H1 (cell line): ENCODE measurements at regions not wholly inside any gene's neighbourhood (a gene's known extent, or its start where the extent isn't known, plus 50 kb on each side); places are given as distances from the start of the nearest gene placed in this dataset.

ENCODE experiments used
- CTCF ChIA-PET: fragments of 300-600 bp; sonication (Branson Sonifier 250); formaldehyde crosslinking; loops from one replicate; lab custom pipeline; 2021; ENCODE audit not compliant: partially characterized antibody; lab: Charles Lee
- POLR2A ChIA-PET: fragments of 300-600 bp; sonication (Branson Sonifier 250); formaldehyde crosslinking; loops from one replicate; lab custom pipeline; 2021; ENCODE audit warnings: inconsistent platforms; ENCODE audit not compliant: partially characterized antibody; lab: Charles Lee
- DNase-seq, 2 experiments: peaks; one replicate each; pipeline versions ENCODE4 v3.0.0 to v3.0.0-alpha.2; 2010 to 2022; ENCODE audit warnings: low spot score in 2 of 2, low read depth in 1 of 2, mixed read lengths in 1 of 2
- FAIRE-seq: peaks from 2 replicates; lab custom pipeline; 2011; peaks lifted over from hg19 to GRCh38; lab: Jason Lieb, UNC
- H2AFZ ChIP-seq: 2 replicates; pipeline ENCODE4 v1.8.1; 2012; ENCODE audit warnings: low read length, inconsistent platforms
- H2AK5ac ChIP-seq: 2 replicates; pipeline ENCODE4 v1.6.1; 2013; ENCODE audit warnings: low read depth, low read length
- H2BK120ac ChIP-seq: replicated peaks from 2 replicates; pipeline ENCODE3; 2013; ENCODE audit warnings: low read depth, low read length, inconsistent platforms
- H2BK12ac ChIP-seq: 2 replicates; pipeline ENCODE4 v1.6.1; 2013; ENCODE audit warnings: low read depth, low read length
- H2BK15ac ChIP-seq: 2 replicates; pipeline ENCODE4 v1.6.1; 2013; ENCODE audit warnings: low read length
- H2BK20ac ChIP-seq: 2 replicates; pipeline ENCODE4 v1.6.1; 2013; ENCODE audit warnings: low read length
- H2BK5ac ChIP-seq: 2 replicates; pipeline ENCODE4 v1.6.1; 2013; ENCODE audit warnings: low read depth, low read length
- H3K14ac ChIP-seq: 2 replicates; pipeline ENCODE4 v1.6.1; 2013; ENCODE audit warnings: inconsistent platforms; ENCODE audit not compliant: insufficient read length
- H3K18ac ChIP-seq: 2 replicates; pipeline ENCODE4 v1.6.1; 2013; ENCODE audit warnings: low read length; ENCODE audit errors: extremely low read depth
- H3K23ac ChIP-seq: 2 replicates; pipeline ENCODE4 v1.6.1; 2013; ENCODE audit warnings: inconsistent platforms; ENCODE audit not compliant: insufficient read length
- H3K23me2 ChIP-seq: 2 replicates; pipeline ENCODE4 v1.6.1; 2013; ENCODE audit warnings: low read depth, low read length
- H3K27ac ChIP-seq: 2 replicates; pipeline ENCODE4 v1.6.1; 2011; ENCODE audit warnings: low read depth, low read length, inconsistent platforms
- H3K27me3 ChIP-seq, 4 experiments: replicated peaks in 1 of 4; 1 replicate in 1 of 4; 2 replicates in 3 of 4; pipeline versions ENCODE4 v1.6.1 to v1.8.1; 2011 to 2013; ENCODE audit warnings: low read length in 3 of 4, mild to moderate bottlenecking in 3 of 4, inconsistent platforms in 2 of 4, mixed read lengths in 2 of 4, moderate library complexity in 1 of 4; ENCODE audit not compliant: control insufficient read depth in 3 of 4, insufficient read depth in 3 of 4; ENCODE audit errors: extremely low read depth in 1 of 4
- H3K36me3 ChIP-seq, 4 experiments: 2 replicates each; pipeline versions ENCODE4 v1.6.1 to v1.8.1; 2011 to 2013; ENCODE audit warnings: mild to moderate bottlenecking in 4 of 4, low read length in 3 of 4, moderate library complexity in 2 of 4, control low read depth in 1 of 4, inconsistent platforms in 1 of 4; ENCODE audit not compliant: insufficient read depth in 4 of 4, control insufficient read depth in 2 of 4
- H3K4ac ChIP-seq: replicated peaks from 2 replicates; pipeline ENCODE3; 2013; ENCODE audit warnings: low read length, low read depth, mixed read lengths, inconsistent platforms; ENCODE audit not compliant: insufficient read length
- H3K4me1 ChIP-seq, 4 experiments: replicated peaks in 1 of 4; 1 replicate in 1 of 4; 2 replicates in 3 of 4; pipeline versions ENCODE4 v1.6.1 to v1.8.1; 2011 to 2013; ENCODE audit warnings: low read length in 3 of 4, inconsistent platforms in 2 of 4, mixed read lengths in 1 of 4; ENCODE audit not compliant: insufficient read depth in 4 of 4, control insufficient read depth in 3 of 4
- H3K4me2 ChIP-seq, 2 experiments: 2 replicates each; pipeline versions ENCODE4 v1.6.1 to v1.8.1; 2011 to 2013; ENCODE audit warnings: low read depth in 2 of 2, low read length in 2 of 2, control low read depth in 1 of 2, inconsistent platforms in 1 of 2, mild to moderate bottlenecking in 1 of 2; ENCODE audit not compliant: insufficient read depth in 1 of 2
- H3K4me3 ChIP-seq, 4 experiments: fragments of 200-600, 300-600 bp in 1 of 4; sonication (generic), shearing (Covaris generic), sonication (Bioruptor Twin) in 1 of 4; 2 replicates each; pipeline versions ENCODE4 v1.5.1 to v1.8.1; 2011 to 2016; ENCODE audit warnings: low read length in 4 of 4, low read depth in 3 of 4, control low read depth in 2 of 4, inconsistent platforms in 2 of 4, mild to moderate bottlenecking in 2 of 4, mixed read lengths in 1 of 4, moderate library complexity in 1 of 4; ENCODE audit not compliant: insufficient read depth in 2 of 4; ENCODE audit errors: extremely low read depth in 1 of 4
- H3K56ac ChIP-seq: replicated peaks from 2 replicates; pipeline ENCODE3; 2013; ENCODE audit warnings: low read depth, mild to moderate bottlenecking, mixed read lengths, low read length, inconsistent platforms; ENCODE audit not compliant: insufficient read length
- H3K79me1 ChIP-seq: 2 replicates; pipeline ENCODE4 v1.6.1; 2013; ENCODE audit warnings: low read depth, low read length, control low read depth
- H3K79me2 ChIP-seq, 2 experiments: 2 replicates each; pipeline versions ENCODE4 v1.6.1 to v1.8.1; 2012 to 2013; ENCODE audit warnings: low read length in 2 of 2, mild to moderate bottlenecking in 2 of 2, inconsistent platforms in 1 of 2; ENCODE audit not compliant: insufficient read depth in 2 of 2, control insufficient read depth in 1 of 2
- H3K9ac ChIP-seq, 4 experiments: replicated peaks in 1 of 4; 1 replicate in 1 of 4; 2 replicates in 3 of 4; pipeline versions ENCODE4 v1.6.1 to v1.8.1; 2011 to 2013; ENCODE audit warnings: low read depth in 3 of 4, low read length in 3 of 4, control low read depth in 2 of 4, mild to moderate bottlenecking in 2 of 4, moderate library complexity in 2 of 4, inconsistent platforms in 1 of 4; ENCODE audit errors: extremely low read depth in 1 of 4
- H3K9me3 ChIP-seq, 2 experiments: 2 replicates each; pipeline versions ENCODE4 v1.6.1 to v1.8.1; 2012 to 2013; ENCODE audit warnings: mild to moderate bottlenecking in 2 of 2, moderate library complexity in 2 of 2, control low read depth in 1 of 2, inconsistent platforms in 1 of 2, low read depth in 1 of 2, low read length in 1 of 2, mixed read lengths in 1 of 2; ENCODE audit not compliant: insufficient read depth in 2 of 2
- H4K20me1 ChIP-seq, 2 experiments: replicated peaks in 1 of 2; 2 replicates each; pipeline versions ENCODE3 to v1.8.1; 2011 to 2013; ENCODE audit warnings: inconsistent platforms in 2 of 2, low read length in 2 of 2, mild to moderate bottlenecking in 1 of 2; ENCODE audit not compliant: insufficient read depth in 2 of 2, control insufficient read depth in 1 of 2
- H4K5ac ChIP-seq: 2 replicates; pipeline ENCODE4 v1.6.1; 2013; ENCODE audit warnings: low read length, low read depth, mixed read lengths, inconsistent platforms; ENCODE audit not compliant: insufficient read length
- H4K8ac ChIP-seq: 2 replicates; pipeline ENCODE4 v1.8.0; 2013; ENCODE audit warnings: mild to moderate bottlenecking, moderate library complexity, low read length, inconsistent platforms; ENCODE audit not compliant: insufficient read depth; ENCODE audit errors: extremely low read depth
- H4K91ac ChIP-seq: replicated peaks from 2 replicates; pipeline ENCODE3; 2013; ENCODE audit warnings: low read length, mixed read lengths, inconsistent platforms; ENCODE audit not compliant: insufficient read length
- ATF3 ChIP-seq: IDR thresholded peaks from 2 replicates; pipeline ENCODE4 v1.6.1; 2011; ENCODE audit warnings: low read depth, mild to moderate bottlenecking, low read length; ENCODE audit not compliant: insufficient read depth
- CTBP2 ChIP-seq: IDR thresholded peaks from 2 replicates; pipeline ENCODE4 v1.7.0; 2011; ENCODE audit warnings: borderline replicate concordance, mild to moderate bottlenecking, moderate library complexity, mixed read lengths, low read length; ENCODE audit not compliant: insufficient read depth, insufficient read length
- E2F6 ChIP-seq: IDR thresholded peaks from 2 replicates; pipeline ENCODE4 v1.6.1; 2012; ENCODE audit warnings: inconsistent platforms
- FOSL1 ChIP-seq: IDR thresholded peaks from 2 replicates; pipeline ENCODE4 v1.6.1; 2011; ENCODE audit warnings: mild to moderate bottlenecking, low read depth, low read length, moderate library complexity; ENCODE audit not compliant: insufficient read depth
- JUND ChIP-seq: IDR thresholded peaks from 2 replicates; pipeline ENCODE4 v1.6.1; 2011; ENCODE audit warnings: mild to moderate bottlenecking, improper control_type of control experiment, low read length
- POLR2A ChIP-seq, 2 experiments: IDR thresholded peaks; 1 replicate in 1 of 2; 2 replicates in 1 of 2; pipeline ENCODE4 v1.6.1; 2011; ENCODE audit warnings: low read depth in 2 of 2, low read length in 2 of 2, mild to moderate bottlenecking in 2 of 2; ENCODE audit errors: control extremely low read depth in 1 of 2
- POLR2AphosphoS5 ChIP-seq: IDR thresholded peaks from 2 replicates; pipeline ENCODE4 v1.6.1; 2011; ENCODE audit warnings: low read depth, low read length
- RAD21 ChIP-seq, 2 experiments: IDR thresholded peaks in 1 of 2; conservative IDR thresholded peaks in 1 of 2; 2 replicates each; pipeline ENCODE4 v1.6.1; 2011; ENCODE audit warnings: low read depth in 2 of 2, low read length in 2 of 2, improper control_type of control experiment in 1 of 2, inconsistent platforms in 1 of 2, mild to moderate bottlenecking in 1 of 2, moderate library complexity in 1 of 2
- SP2 ChIP-seq: IDR thresholded peaks from 2 replicates; pipeline ENCODE4 v1.6.1; 2012; ENCODE audit warnings: mild to moderate bottlenecking, low read length, inconsistent platforms
- SUZ12 ChIP-seq: fragments of 200-600 bp; sonication (generic); IDR thresholded peaks from 2 replicates; pipeline ENCODE4 v1.6.1; 2012; ENCODE audit warnings: mild to moderate bottlenecking, inconsistent platforms, low read length, moderate library complexity, mixed read lengths
- TEAD4 ChIP-seq: IDR thresholded peaks from 2 replicates; pipeline ENCODE4 v1.6.1; 2012; ENCODE audit warnings: low read depth, low read length, inconsistent platforms, mixed read lengths
- ZNF274 ChIP-seq: IDR thresholded peaks from 2 replicates; pipeline ENCODE4 v1.7.0; 2012; ENCODE audit warnings: low read length, borderline replicate concordance; ENCODE audit errors: extremely low read depth
- WGBS, 2 experiments: shearing (Covaris generic) in 1 of 2; methylation state at CpG; one replicate each; pipeline versions ENCODE4 v1.1.6 to v1.1.7; 2013 to 2015; ENCODE audit warnings: low lambda C conversion rate in 2 of 2, mixed read lengths in 2 of 2, inconsistent platforms in 1 of 2, low coverage in 1 of 2, missing lambda C conversion rate in 1 of 2; ENCODE audit not compliant: insufficient replicate concordance in 2 of 2, insufficient coverage in 1 of 2, insufficient read length in 1 of 2; ENCODE audit errors: extremely low coverage in 1 of 2, missing lambda C conversion rate in 1 of 2; 5-methylcytosine and 5-hydroxymethylcytosine counted together

- WGBS, 2 experiments, result 88% methylated on average over 1 of the region's 1 CpG; no CpG with 5 or more reads in 1 of the 2 experiments
- Histone ChIP-seq H3K27ac (no peak overlapping the region), H4K5ac (no peak overlapping the region), H4K91ac (no peak overlapping the region), H2BK5ac (no peak overlapping the region), H2AK5ac (no peak overlapping the region), H3K9ac (no peak overlapping the region), H4K20me1 (no peaks in the 10 kb centered on the region), H2BK20ac (no peak overlapping the region), H3K14ac (no peak overlapping the region), H3K27me3 (no peaks in the 10 kb centered on the region), H2AFZ (no peak overlapping the region), H2BK12ac (no peak overlapping the region), H4K8ac (no peak overlapping the region), H3K23me2 (no peaks in the 10 kb centered on the region), H3K79me1 (no peaks in the 10 kb centered on the region), H3K56ac (no peak overlapping the region), H3K4ac (no peak overlapping the region), H3K4me1 (no peaks in the 10 kb centered on the region; a peak in 1 of 7 replicates), H3K4me3 (no peak overlapping the region), H3K23ac (no peak overlapping the region), H2BK120ac (no peak overlapping the region), H3K79me2 (no peaks in the 10 kb centered on the region), H3K18ac (no peak overlapping the region), H3K9me3 (no peaks in the 10 kb centered on the region), H3K36me3 (no peaks in the 10 kb centered on the region), H2BK15ac (no peak overlapping the region), H3K4me2 (no peak overlapping the region)
- ChIA-PET CTCF (interaction anchor here (2.2 kb wide), 1 partner anchor 22 kb away, joined by 6 read pairs; no protein-coding TSS in a partner anchor), POLR2A (no interaction called here)
- no peak for DNase-seq
- no peak for FAIRE-seq
- TF ChIP-seq TEAD4 (no peak), POLR2AphosphoS5 (no peak), ZNF274 (no peak), CTBP2 (no peak), JUND (no peak), SUZ12 (no peak), E2F6 (no peak), RAD21 (IDR thresholded peaks at IDR 0.05 in 1 of 2, conservative IDR thresholded peaks at IDR 0.05 in 1 of 2; ENCODE audit: low read depth in 2 of 2, low read length in 2 of 2) (no peak), ATF3 (no peak), FOSL1 (no peak), POLR2A (IDR thresholded peaks at IDR 0.05; ENCODE audit: control extremely low read depth in 1 of 2, low read depth in 2 of 2, low read length in 2 of 2) (no peak), SP2 (no peak)
Observed at GRCh38 chr2:17331636-17332035, 186.6 kb downstream of the RAD51AP2 start.
